HG02678 (cell line): ENCODE measurements at regions not wholly inside any gene's neighbourhood (a gene's known extent, or its start where the extent isn't known, plus 50 kb on each side); places are given as distances from the start of the nearest gene placed in this dataset.

ENCODE experiments used
- ATAC-seq: cut with Tn5 transposase; IDR thresholded peaks from one replicate; pipeline ENCODE4 v1.9.1; 2021; ENCODE audit warnings: mild to moderate bottlenecking, moderate library complexity; ENCODE audit not compliant: unreplicated experiment

- no peak for ATAC-seq
These were observed 244.4 kb downstream of the LRRIQ3 start for GRCh38 chr1:73953586-73953985.

GRCh38 chr1:73953186-73953585, 244.8 kb downstream of the LRRIQ3 start:
- no peak for ATAC-seq

GRCh38 chr1:73948055-73948454, 249.9 kb downstream of the LRRIQ3 start:
- ATAC-seq = no peak

- ATAC-seq = no peak
These were observed 251.0 kb downstream of the LRRIQ3 start for GRCh38 chr1:73947009-73947408.

- ATAC-seq = no peak
These were observed 254.7 kb downstream of the LRRIQ3 start for GRCh38 chr1:73943270-73943669.

- ATAC-seq = no peak
These were observed 267.7 kb downstream of the LRRIQ3 start for GRCh38 chr1:73930293-73930692.

- ATAC-seq = no peak
These were observed 283.0 kb downstream of the LRRIQ3 start for GRCh38 chr1:73914951-73915350.

GRCh38 chr1:73913025-73913424, 285.0 kb downstream of the LRRIQ3 start:
- no peak for ATAC-seq

- no peak for ATAC-seq
These were observed 286.1 kb downstream of the LRRIQ3 start for GRCh38 chr1:73911849-73912248.

GRCh38 chr1:73910466-73910865, 287.5 kb downstream of the LRRIQ3 start:
- ATAC-seq = no peak

- ATAC-seq = no peak
These were observed 287.9 kb downstream of the LRRIQ3 start for GRCh38 chr1:73910062-73910461.

GRCh38 chr1:73909043-73909562, 288.9 kb downstream of the LRRIQ3 start:
- no peak for ATAC-seq

GRCh38 chr1:73907051-73907450, 290.9 kb downstream of the LRRIQ3 start:
- ATAC-seq = no peak

GRCh38 chr1:73903092-73903491, 294.9 kb downstream of the LRRIQ3 start:
- no peak for ATAC-seq

GRCh38 chr1:73901738-73902137, 296.2 kb downstream of the LRRIQ3 start:
- ATAC-seq = no peak

- ATAC-seq = no peak
These were observed 298.7 kb downstream of the LRRIQ3 start for GRCh38 chr1:73899311-73899710.

GRCh38 chr1:73898540-73898939, 299.4 kb downstream of the LRRIQ3 start:
- no peak for ATAC-seq

- ATAC-seq = no peak
These were observed 310.6 kb downstream of the LRRIQ3 start for GRCh38 chr1:73887412-73887811.

- ATAC-seq = no peak
These were observed 311.3 kb downstream of the LRRIQ3 start for GRCh38 chr1:73886716-73887115.

GRCh38 chr1:73874806-73875205, 323.2 kb downstream of the LRRIQ3 start:
- no peak for ATAC-seq

- ATAC-seq = no peak
These were observed 329.1 kb downstream of the LRRIQ3 start for GRCh38 chr1:73868810-73869336.

- ATAC-seq = no peak
These were observed 335.6 kb downstream of the LRRIQ3 start for GRCh38 chr1:73862355-73862754.

GRCh38 chr1:73860421-73860950, 337.5 kb downstream of the LRRIQ3 start:
- no peak for ATAC-seq
